Hepatocyte (in vitro differentiated cells): ENCODE measurements at regions not wholly inside any gene's neighbourhood (a gene's known extent, or its start where the extent isn't known, plus 50 kb on each side); places are given as distances from the start of the nearest gene placed in this dataset.

Experiments used
- DNase-seq: peaks from one replicate; pipeline ENCODE4 v3.0.0-alpha.2; 2016; ENCODE audit warnings: low spot score
- H2AFZ ChIP-seq: fragments of 200-600 bp; sonication (generic); 2 replicates; pipeline ENCODE4 v1.6.0; 2016; ENCODE audit warnings: antibody characterized with exemption, mild to moderate bottlenecking
- H3K27ac ChIP-seq: fragments of 200-600 bp; sonication (generic); 2 replicates; pipeline ENCODE4 v1.5.1; 2016; ENCODE audit warnings: mild to moderate bottlenecking
- H3K27me3 ChIP-seq: fragments of 200-600 bp; sonication (generic); 2 replicates; pipeline ENCODE4 v1.6.1; 2016
- H3K36me3 ChIP-seq: fragments of 200-600 bp; sonication (generic); replicated peaks from 2 replicates; pipeline ENCODE4 v1.5.1; 2016; ENCODE audit warnings: low read depth; ENCODE audit not compliant: insufficient read depth
- H3K4me1 ChIP-seq: fragments of 200-600 bp; sonication (generic); 2 replicates; pipeline ENCODE4 v1.5.1; 2016; ENCODE audit warnings: mild to moderate bottlenecking, moderate library complexity; ENCODE audit not compliant: insufficient read depth
- H3K4me2 ChIP-seq: fragments of 200-600 bp; sonication (generic); 2 replicates; pipeline ENCODE4 v1.6.0; 2016
- H3K4me3 ChIP-seq: fragments of 200-600 bp; sonication (generic); 2 replicates; pipeline ENCODE4 v1.5.1; 2016; ENCODE audit warnings: mild to moderate bottlenecking
- H3K79me2 ChIP-seq: fragments of 200-600 bp; sonication (generic); 2 replicates; pipeline ENCODE4 v1.6.0; 2017; ENCODE audit warnings: mild to moderate bottlenecking
- H3K9me2 ChIP-seq: fragments of 200-600 bp; sonication (generic); replicated peaks from 2 replicates; pipeline ENCODE4 v1.6.0; 2017; ENCODE audit warnings: mild to moderate bottlenecking; ENCODE audit not compliant: insufficient read depth
- H3K9me3 ChIP-seq: fragments of 200-600 bp; sonication (generic); 2 replicates; pipeline ENCODE4 v1.5.1; 2016; ENCODE audit warnings: low read depth, mild to moderate bottlenecking
- H4K20me1 ChIP-seq: fragments of 200-600 bp; sonication (generic); 2 replicates; pipeline ENCODE4 v1.6.0; 2016; ENCODE audit warnings: mild to moderate bottlenecking; ENCODE audit not compliant: insufficient read depth, poor library complexity, severe bottlenecking
- CTCF ChIP-seq: fragments of 200-600 bp; sonication (generic); IDR thresholded peaks from 2 replicates; pipeline ENCODE4 v1.5.1; 2016; ENCODE audit warnings: antibody characterized with exemption, mild to moderate bottlenecking; ENCODE audit not compliant: poor library complexity
- EZH2 ChIP-seq: fragments of 200-600 bp; sonication (generic); IDR thresholded peaks from 2 replicates; pipeline ENCODE4 v1.6.1; 2016; ENCODE audit warnings: antibody characterized with exemption, mild to moderate bottlenecking, borderline replicate concordance
- EZH2phosphoT487 ChIP-seq: fragments of 200-600 bp; sonication (generic); IDR thresholded peaks from one replicate; pipeline ENCODE4 v1.6.1; 2018; ENCODE audit warnings: antibody characterized with exemption, mild to moderate bottlenecking, low read depth, moderate library complexity; ENCODE audit not compliant: unreplicated experiment, severe bottlenecking
- WGBS: methylation state at CpG from one replicate; pipeline ENCODE4 v1.1.6; 2016; ENCODE audit warnings: low lambda C conversion rate; ENCODE audit errors: missing lambda C conversion rate; 5-methylcytosine and 5-hydroxymethylcytosine counted together

- Histone ChIP-seq H3K4me2 (no peak overlapping the region), H3K79me2 (no peaks in the 10 kb centered on the region), H3K4me1 (no peaks in the 10 kb centered on the region), H4K20me1 (no peaks in the 10 kb centered on the region), H3K4me3 (no peak overlapping the region), H2AFZ (no peak overlapping the region), H3K27me3 (no peaks in the 10 kb centered on the region), H3K36me3 (no peaks in the 10 kb centered on the region), H3K9me2 (no peaks in the 10 kb centered on the region), H3K27ac (no peak overlapping the region), H3K9me3 (no peaks in the 10 kb centered on the region)
- no peak for TF ChIP-seq CTCF
- TF ChIP-seq EZH2phosphoT487, result no peak
- no peak for TF ChIP-seq EZH2
- WGBS, result 82% methylated on average over 3 of the region's 3 CpGs
- no peak for DNase-seq
These were observed 393.1 kb downstream of the TMEM135 start for GRCh38 chr11:87430821-87431220.

- H3K9me3 ChIP-seq, result no peaks in the 10 kb centered on the region
- no peak for TF ChIP-seq EZH2phosphoT487
These were observed 392.3 kb downstream of the TMEM135 start for GRCh38 chr11:87429996-87430395.

GRCh38 chr11:87428266-87428665 lies 390.5 kb downstream of the TMEM135 start:
- no peak overlapping the region for H3K4me2 ChIP-seq
- 80% methylated on average over 1 of the region's 1 CpG for WGBS
- no peak overlapping the region for H2AFZ ChIP-seq
- H3K4me1 ChIP-seq, result no peaks in the 10 kb centered on the region
- H3K27ac ChIP-seq, result no peak overlapping the region
- no peak for DNase-seq
- H3K4me3 ChIP-seq, result no peak overlapping the region
- TF ChIP-seq EZH2phosphoT487, result no peak
- no peak for TF ChIP-seq CTCF
- TF ChIP-seq EZH2, result no peak
- no peaks in the 10 kb centered on the region for H3K36me3 ChIP-seq
- H3K9me3 ChIP-seq, result no peaks in the 10 kb centered on the region
- no peaks in the 10 kb centered on the region for H3K79me2 ChIP-seq
- H3K27me3 ChIP-seq, result no peaks in the 10 kb centered on the region
- H3K9me2 ChIP-seq, result no peaks in the 10 kb centered on the region
- no peaks in the 10 kb centered on the region for H4K20me1 ChIP-seq

More at GRCh38 chr11:87429996-87430395, 392.3 kb downstream of the TMEM135 start:
- WGBS, result 71% methylated on average over 3 of the region's 3 CpGs
- DNase-seq, result no peak
- Histone ChIP-seq H3K36me3 (no peaks in the 10 kb centered on the region), H4K20me1 (no peaks in the 10 kb centered on the region), H3K27ac (no peak overlapping the region), H3K4me3 (no peak overlapping the region), H3K4me2 (no peak overlapping the region), H3K79me2 (no peaks in the 10 kb centered on the region), H3K4me1 (no peaks in the 10 kb centered on the region), H3K9me2 (no peaks in the 10 kb centered on the region), H2AFZ (no peak overlapping the region), H3K27me3 (no peaks in the 10 kb centered on the region)

GRCh38 chr11:87425943-87426342 lies 388.2 kb downstream of the TMEM135 start:
- Histone ChIP-seq H3K4me3 (no peak overlapping the region), H3K4me2 (no peak overlapping the region), H3K9me3 (no peaks in the 10 kb centered on the region), H3K4me1 (no peaks in the 10 kb centered on the region), H4K20me1 (no peaks in the 10 kb centered on the region), H3K9me2 (no peaks in the 10 kb centered on the region), H3K27ac (no peak overlapping the region), H3K79me2 (no peaks in the 10 kb centered on the region), H3K36me3 (no peaks in the 10 kb centered on the region), H3K27me3 (no peaks in the 10 kb centered on the region), H2AFZ (no peak overlapping the region)
- TF ChIP-seq EZH2 (no peak), EZH2phosphoT487 (no peak), CTCF (no peak)
- no peak for DNase-seq
- WGBS, result 92% methylated on average over 1 of the region's 1 CpG
